ENCODE measurements at regions not wholly inside any gene's neighbourhood (a gene's known extent, or its start where the extent isn't known, plus 50 kb on each side); places are given as distances from the start of the nearest gene placed in this dataset.

DNA sequence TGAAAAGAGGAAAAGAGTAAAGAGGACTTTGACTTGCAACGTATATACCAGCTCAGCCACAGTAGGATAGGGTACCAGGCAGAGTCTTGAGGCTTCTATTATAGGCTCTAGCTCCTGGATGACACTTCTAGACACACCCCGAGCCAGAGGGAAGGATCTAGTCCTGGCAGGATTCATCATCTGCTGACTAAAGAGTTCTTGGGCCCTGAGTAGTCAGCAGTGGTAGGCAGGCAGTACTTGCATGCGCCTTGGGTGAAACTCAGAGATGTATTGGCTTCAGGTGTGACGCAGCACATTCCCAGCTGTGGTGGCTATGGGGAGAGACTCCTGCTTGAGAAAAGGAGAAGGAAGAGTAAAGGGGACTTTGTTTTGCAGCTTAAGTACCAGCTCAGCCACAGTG, 162.3 kb upstream of the APP start:
- TF ChIP-seq, protein P1, sequence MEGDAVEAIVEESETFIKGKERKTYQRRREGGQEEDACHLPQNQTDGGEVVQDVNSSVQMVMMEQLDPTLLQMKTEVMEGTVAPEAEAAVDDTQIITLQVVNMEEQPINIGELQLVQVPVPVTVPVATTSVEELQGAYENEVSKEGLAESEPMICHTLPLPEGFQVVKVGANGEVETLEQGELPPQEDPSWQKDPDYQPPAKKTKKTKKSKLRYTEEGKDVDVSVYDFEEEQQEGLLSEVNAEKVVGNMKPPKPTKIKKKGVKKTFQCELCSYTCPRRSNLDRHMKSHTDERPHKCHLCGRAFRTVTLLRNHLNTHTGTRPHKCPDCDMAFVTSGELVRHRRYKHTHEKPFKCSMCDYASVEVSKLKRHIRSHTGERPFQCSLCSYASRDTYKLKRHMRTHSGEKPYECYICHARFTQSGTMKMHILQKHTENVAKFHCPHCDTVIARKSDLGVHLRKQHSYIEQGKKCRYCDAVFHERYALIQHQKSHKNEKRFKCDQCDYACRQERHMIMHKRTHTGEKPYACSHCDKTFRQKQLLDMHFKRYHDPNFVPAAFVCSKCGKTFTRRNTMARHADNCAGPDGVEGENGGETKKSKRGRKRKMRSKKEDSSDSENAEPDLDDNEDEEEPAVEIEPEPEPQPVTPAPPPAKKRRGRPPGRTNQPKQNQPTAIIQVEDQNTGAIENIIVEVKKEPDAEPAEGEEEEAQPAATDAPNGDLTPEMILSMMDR (IDR thresholded peaks at IDR 0.05; ENCODE audit: low read depth, low read length) = no peak
- Histone ChIP-seq H3K4me1 (ENCODE audit: low read depth) (no peaks in the 10 kb centered on the region), H3K27ac (no peak overlapping the region), H3K27me3 (no peaks in the 10 kb centered on the region), H3K4me3 (no peak overlapping the region), H3K9me3 (ENCODE audit: low read depth) (no peaks in the 10 kb centered on the region), H3K36me3 (no peaks in the 10 kb centered on the region)
- no peak for DNase-seq (ENCODE audit: low read depth in 1 of 2, low spot score in 1 of 2)

GRCh38 chr21:26331205-26331980, 160.8 kb upstream of the APP start:
- Histone ChIP-seq H3K4me3 (no peak overlapping the region), H3K4me1 (ENCODE audit: low read depth) (no peaks in the 10 kb centered on the region), H3K27ac (no peak overlapping the region), H3K9me3 (ENCODE audit: low read depth) (no peaks in the 10 kb centered on the region), H3K36me3 (no peaks in the 10 kb centered on the region), H3K27me3 (no peaks in the 10 kb centered on the region)
- TF ChIP-seq, protein P1 (IDR thresholded peaks at IDR 0.05; ENCODE audit: low read depth, low read length) = no peak
- no peak for DNase-seq (ENCODE audit: low read depth in 1 of 2, low spot score in 1 of 2)

DNA sequence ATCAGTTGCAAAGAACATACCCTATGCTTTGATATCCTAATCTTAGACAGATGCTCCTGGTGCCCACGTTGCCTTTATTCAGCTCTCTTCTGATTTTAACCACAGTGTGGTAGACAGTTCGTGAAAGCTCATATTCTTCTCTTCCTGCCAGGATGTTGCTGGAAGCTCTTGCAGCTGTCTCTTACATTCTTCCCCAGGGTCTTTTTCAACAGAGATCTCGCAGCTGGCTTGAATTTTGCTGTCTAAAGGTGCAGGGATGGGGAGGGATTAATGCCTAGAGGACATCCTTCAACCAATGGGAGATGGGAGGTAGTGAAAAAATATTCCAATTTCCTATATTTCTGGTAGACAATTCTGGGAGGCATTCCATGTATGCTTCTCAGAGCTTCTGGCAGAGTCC, 150.0 kb upstream of the APP start:
- Histone ChIP-seq H3K27ac (no peak overlapping the region), H3K9me3 (ENCODE audit: low read depth) (no peaks in the 10 kb centered on the region), H3K4me1 (ENCODE audit: low read depth) (no peaks in the 10 kb centered on the region), H3K4me3 (no peak overlapping the region), H3K36me3 (no peaks in the 10 kb centered on the region), H3K27me3 (no peaks in the 10 kb centered on the region)
- TF ChIP-seq, protein P1 (IDR thresholded peaks at IDR 0.05; ENCODE audit: low read depth, low read length) = no peak
- no peak for DNase-seq (ENCODE audit: low read depth in 1 of 2, low spot score in 1 of 2)

DNA sequence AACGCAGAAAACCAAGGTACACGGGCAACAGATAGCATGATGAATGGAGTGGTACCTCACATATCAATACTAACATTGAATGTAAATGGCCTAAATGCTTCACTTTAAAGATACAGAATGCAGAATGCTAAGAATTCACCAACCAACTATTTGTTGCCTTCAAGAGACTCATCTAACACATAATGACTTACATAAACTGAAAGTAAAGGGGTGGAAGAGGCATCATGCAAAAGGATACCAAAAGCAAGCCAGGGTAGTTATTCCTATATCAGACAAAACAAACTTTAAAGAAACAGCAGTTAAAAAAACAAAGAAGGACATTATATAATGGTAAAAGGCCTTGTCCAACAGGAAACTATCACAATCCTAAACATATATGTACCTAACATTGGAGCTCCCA, 137.1 kb upstream of the APP start:
- Histone ChIP-seq H3K4me1 (ENCODE audit: low read depth) (no peaks in the 10 kb centered on the region), H3K9me3 (ENCODE audit: low read depth) (no peaks in the 10 kb centered on the region), H3K4me3 (no peak overlapping the region), H3K36me3 (no peaks in the 10 kb centered on the region), H3K27ac (no peak overlapping the region), H3K27me3 (no peaks in the 10 kb centered on the region)
- no peak for DNase-seq (ENCODE audit: low read depth in 1 of 2, low spot score in 1 of 2)
- TF ChIP-seq, protein P1 (IDR thresholded peaks at IDR 0.05; ENCODE audit: low read depth, low read length) = no peak

DNA sequence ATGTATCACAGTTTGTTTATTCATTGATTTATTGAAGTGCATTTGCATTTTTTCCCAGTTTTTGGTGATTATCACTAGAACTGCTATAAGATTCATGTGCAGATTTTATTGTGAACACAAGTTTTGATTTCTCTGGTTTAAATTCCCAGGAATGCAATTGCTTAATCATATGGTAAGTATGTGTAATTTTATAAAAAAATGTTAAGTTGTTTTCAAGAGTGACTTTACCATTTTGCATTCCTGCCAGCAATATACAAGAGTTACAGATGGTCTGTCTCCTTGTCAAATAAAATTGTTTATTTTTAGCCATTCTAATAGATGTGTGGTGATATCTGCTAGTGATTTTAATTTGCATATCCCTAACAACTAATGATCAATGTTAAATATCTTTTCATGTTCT, 127.3 kb upstream of the APP start:
- H3K9me3 ChIP-seq (ENCODE audit: low read depth) = no peaks in the 10 kb centered on the region
- H3K36me3 ChIP-seq = no peaks in the 10 kb centered on the region
- no peak overlapping the region for H3K27ac ChIP-seq
- TF ChIP-seq, protein P1 (IDR thresholded peaks at IDR 0.05; ENCODE audit: low read depth, low read length) = no peak
- DNase-seq (ENCODE audit: low read depth in 1 of 2, low spot score in 1 of 2) = no peak
- no peaks in the 10 kb centered on the region for H3K27me3 ChIP-seq
- H3K4me3 ChIP-seq = no peak overlapping the region
- no peaks in the 10 kb centered on the region for H3K4me1 ChIP-seq (ENCODE audit: low read depth)

Measured in cardiac muscle cell (in vitro differentiated cells and primary cell).